ENCODE measurements at regions not wholly inside any gene's neighbourhood (a gene's known extent, or its start where the extent isn't known, plus 50 kb on each side); places are given as distances from the start of the nearest gene placed in this dataset.
A peak's percentile ranks its signal among the peaks of the same experiment; 100 is the strongest.
"Not testable (repeated sequence)": the region's sequence is repeated elsewhere in the genome, so short reads cannot be mapped to it uniquely, and the experiment has no call there.

- DNase-seq (ENCODE audit: low spot score): peak; percentile 5
- no peak for TF ChIP-seq CTCF (IDR thresholded peaks at IDR 0.05; ENCODE audit: extremely low read depth, missing control alignments)
These were observed 72.4 kb upstream of the GNAQ start for GRCh38 chr9:78103971-78104433.

GRCh38 chr9:78101247-78101646 is 69.6 kb upstream of the GNAQ start:
- no peak for DNase-seq (ENCODE audit: low spot score)
- TF ChIP-seq CTCF (IDR thresholded peaks at IDR 0.05; ENCODE audit: extremely low read depth, missing control alignments): no peak

- DNase-seq (ENCODE audit: low spot score): no peak
These were observed 65.9 kb upstream of the GNAQ start for GRCh38 chr9:78097541-78097940.

GRCh38 chr9:78091731-78092130 is 60.1 kb upstream of the GNAQ start:
- no peak for TF ChIP-seq CTCF (IDR thresholded peaks at IDR 0.05; ENCODE audit: extremely low read depth, missing control alignments)
- DNase-seq (ENCODE audit: low spot score): no peak

More at GRCh38 chr9:78097541-78097940, 65.9 kb upstream of the GNAQ start:
- TF ChIP-seq CTCF (IDR thresholded peaks at IDR 0.05; ENCODE audit: extremely low read depth, missing control alignments): no peak

GRCh38 chr9:78089111-78089510 is 57.5 kb upstream of the GNAQ start:
- TF ChIP-seq CTCF (IDR thresholded peaks at IDR 0.05; ENCODE audit: extremely low read depth, missing control alignments): no peak
- no peak for DNase-seq (ENCODE audit: low spot score)

- not testable (repeated sequence) for DNase-seq (ENCODE audit: low spot score)
These were observed 56.6 kb upstream of the GNAQ start for GRCh38 chr9:78088190-78088589.
